ENCODE measurements at regions not wholly inside any gene's neighbourhood (a gene's known extent, or its start where the extent isn't known, plus 50 kb on each side); places are given as distances from the start of the nearest gene placed in this dataset.

DNA sequence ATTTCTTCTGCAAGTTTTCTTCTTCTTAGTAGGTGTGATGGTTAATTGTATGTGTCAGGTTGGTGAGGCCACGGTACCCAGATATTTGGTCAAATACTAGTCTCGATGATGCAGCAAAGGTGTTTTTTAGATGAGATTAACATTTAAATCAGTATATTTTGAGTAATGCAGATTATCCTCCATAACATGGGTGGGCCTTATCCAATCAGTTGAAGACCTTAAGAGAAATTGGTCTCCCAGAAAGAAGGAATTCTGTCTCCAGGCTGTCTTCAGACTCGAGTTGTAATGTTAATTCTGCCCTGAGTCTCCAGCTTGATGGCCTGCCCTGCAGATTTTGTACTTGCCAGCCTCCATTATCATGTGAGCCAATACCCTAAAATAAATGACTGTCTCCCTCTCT, 122.5 kb upstream of the TSPAN5 start:
- TF ChIP-seq, protein P1, sequence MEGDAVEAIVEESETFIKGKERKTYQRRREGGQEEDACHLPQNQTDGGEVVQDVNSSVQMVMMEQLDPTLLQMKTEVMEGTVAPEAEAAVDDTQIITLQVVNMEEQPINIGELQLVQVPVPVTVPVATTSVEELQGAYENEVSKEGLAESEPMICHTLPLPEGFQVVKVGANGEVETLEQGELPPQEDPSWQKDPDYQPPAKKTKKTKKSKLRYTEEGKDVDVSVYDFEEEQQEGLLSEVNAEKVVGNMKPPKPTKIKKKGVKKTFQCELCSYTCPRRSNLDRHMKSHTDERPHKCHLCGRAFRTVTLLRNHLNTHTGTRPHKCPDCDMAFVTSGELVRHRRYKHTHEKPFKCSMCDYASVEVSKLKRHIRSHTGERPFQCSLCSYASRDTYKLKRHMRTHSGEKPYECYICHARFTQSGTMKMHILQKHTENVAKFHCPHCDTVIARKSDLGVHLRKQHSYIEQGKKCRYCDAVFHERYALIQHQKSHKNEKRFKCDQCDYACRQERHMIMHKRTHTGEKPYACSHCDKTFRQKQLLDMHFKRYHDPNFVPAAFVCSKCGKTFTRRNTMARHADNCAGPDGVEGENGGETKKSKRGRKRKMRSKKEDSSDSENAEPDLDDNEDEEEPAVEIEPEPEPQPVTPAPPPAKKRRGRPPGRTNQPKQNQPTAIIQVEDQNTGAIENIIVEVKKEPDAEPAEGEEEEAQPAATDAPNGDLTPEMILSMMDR (IDR thresholded peaks at IDR 0.05): no peak
- TF ChIP-seq POLR2AphosphoS5 (IDR thresholded peaks at IDR 0.05): no peak
